OCI-LY1 (cell line): ENCODE measurements at regions not wholly inside any gene's neighbourhood (a gene's known extent, or its start where the extent isn't known, plus 50 kb on each side); places are given as distances from the start of the nearest gene placed in this dataset.

ENCODE experiments used
- CTCF ChIP-seq: fragments of 200-600 bp; sonication (generic), shearing (Covaris generic); IDR thresholded peaks from 2 replicates; pipeline ENCODE4 v1.5.1; 2017; ENCODE audit warnings: mild to moderate bottlenecking, antibody characterized with exemption, low read length, moderate library complexity, mixed read lengths
- EZH2 ChIP-seq: fragments of 200-600 bp; sonication (generic), shearing (Covaris generic); IDR thresholded peaks from 2 replicates; pipeline ENCODE4 v1.8.0; 2017; ENCODE audit warnings: borderline replicate concordance, mixed run types, mild to moderate bottlenecking, antibody characterized with exemption, low read length, moderate library complexity, mixed read lengths

GRCh38 chr1:208975456-208975855 is 608.1 kb upstream of the CAMK1G start:
- TF ChIP-seq CTCF (no peak), EZH2 (no peak)
